ENCODE measurements at regions not wholly inside any gene's neighbourhood (a gene's known extent, or its start where the extent isn't known, plus 50 kb on each side); places are given as distances from the start of the nearest gene placed in this dataset.

DNA sequence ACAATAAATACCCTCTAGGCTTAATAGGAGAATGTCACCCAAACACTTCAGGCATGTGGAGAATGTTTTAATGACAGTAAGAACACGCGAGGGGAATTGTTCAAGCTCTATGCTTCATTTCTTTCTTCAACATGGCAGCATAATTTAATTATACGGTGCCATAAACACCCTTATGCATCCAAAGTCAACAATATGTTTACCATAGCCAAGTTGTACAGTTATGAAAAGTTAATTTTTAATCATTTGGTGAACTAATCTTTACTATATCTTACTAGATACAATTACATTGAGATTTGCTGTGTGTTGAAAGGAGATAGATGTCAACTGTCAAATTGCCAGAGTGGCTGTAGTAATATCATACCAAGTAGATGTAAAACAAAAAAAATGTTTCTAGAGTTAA is 185.9 kb upstream of the NBEA start:
- no peak for TF ChIP-seq PPARA (CRISPR knock-in tag; IDR thresholded peaks at IDR 0.05; ENCODE audit: borderline replicate concordance)
- TF ChIP-seq ZNF70 (CRISPR knock-in tag; IDR thresholded peaks at IDR 0.05): no peak
- no peak for TF ChIP-seq CREB5 (CRISPR knock-in tag; IDR thresholded peaks at IDR 0.05; ENCODE audit: low read depth)
- TF ChIP-seq TOX (CRISPR knock-in tag; IDR thresholded peaks at IDR 0.05; ENCODE audit: borderline replicate concordance): no peak
- no peak for TF ChIP-seq ZNF565 (CRISPR knock-in tag; conservative IDR thresholded peaks at IDR 0.05; ENCODE audit: low read depth)
- TF ChIP-seq PATZ1 (CRISPR knock-in tag; IDR thresholded peaks at IDR 0.05; ENCODE audit: borderline replicate concordance): no peak
- no peak for TF ChIP-seq CSDC2 (CRISPR knock-in tag; IDR thresholded peaks at IDR 0.05)
- TF ChIP-seq TSHZ2 (CRISPR knock-in tag; IDR thresholded peaks at IDR 0.05): no peak
- no peak for TF ChIP-seq ESRRG (CRISPR knock-in tag; IDR thresholded peaks at IDR 0.05)
- TF ChIP-seq BACH2 (CRISPR knock-in tag; IDR thresholded peaks at IDR 0.05; ENCODE audit: borderline replicate concordance): no peak
- TF ChIP-seq ZFP3 (CRISPR knock-in tag; IDR thresholded peaks at IDR 0.05): no peak
- TF ChIP-seq, protein P1, sequence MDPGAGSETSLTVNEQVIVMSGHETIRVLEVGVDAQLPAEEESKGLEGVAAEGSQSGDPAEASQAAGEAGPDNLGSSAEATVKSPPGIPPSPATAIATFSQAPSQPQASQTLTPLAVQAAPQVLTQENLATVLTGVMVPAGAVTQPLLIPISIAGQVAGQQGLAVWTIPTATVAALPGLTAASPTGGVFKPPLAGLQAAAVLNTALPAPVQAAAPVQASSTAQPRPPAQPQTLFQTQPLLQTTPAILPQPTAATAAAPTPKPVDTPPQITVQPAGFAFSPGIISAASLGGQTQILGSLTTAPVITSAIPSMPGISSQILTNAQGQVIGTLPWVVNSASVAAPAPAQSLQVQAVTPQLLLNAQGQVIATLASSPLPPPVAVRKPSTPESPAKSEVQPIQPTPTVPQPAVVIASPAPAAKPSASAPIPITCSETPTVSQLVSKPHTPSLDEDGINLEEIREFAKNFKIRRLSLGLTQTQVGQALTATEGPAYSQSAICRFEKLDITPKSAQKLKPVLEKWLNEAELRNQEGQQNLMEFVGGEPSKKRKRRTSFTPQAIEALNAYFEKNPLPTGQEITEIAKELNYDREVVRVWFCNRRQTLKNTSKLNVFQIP (CRISPR knock-in tag; IDR thresholded peaks at IDR 0.05; ENCODE audit: borderline replicate concordance, low read depth): no peak
- TF ChIP-seq ZFP30 (CRISPR knock-in tag; IDR thresholded peaks at IDR 0.05): no peak
- TF ChIP-seq OSR1 (CRISPR knock-in tag; IDR thresholded peaks at IDR 0.05): no peak

Measured in SK-N-SH treated with all-trans-retinoic acid at 6 μM for 48 hours (cell line).